Type B pancreatic cell (in vitro differentiated cells): ENCODE measurements at regions not wholly inside any gene's neighbourhood (a gene's known extent, or its start where the extent isn't known, plus 50 kb on each side); places are given as distances from the start of the nearest gene placed in this dataset.

Experiments
- DNase-seq: peaks from one replicate; pipeline ENCODE4 v3.0.0; 2021; ENCODE audit warnings: mixed read lengths; ENCODE audit not compliant: unreplicated experiment; ENCODE audit errors: extremely low spot score
- H3K27ac Mint-ChIP-seq: 2 replicates; pipeline ENCODE4 v1.8.0; 2021; ENCODE audit warnings: mild to moderate bottlenecking, mixed read lengths
- H3K27me3 Mint-ChIP-seq: 2 replicates; pipeline ENCODE4 v1.8.0; 2021; ENCODE audit warnings: mixed read lengths
- H3K36me3 Mint-ChIP-seq: 2 replicates; pipeline ENCODE4 v1.8.0; 2021; ENCODE audit warnings: mixed read lengths
- H3K4me1 Mint-ChIP-seq: one replicate; pipeline ENCODE4 v1.8.0; 2021; ENCODE audit warnings: mixed read lengths; ENCODE audit not compliant: unreplicated experiment
- H3K4me3 Mint-ChIP-seq: 2 replicates; pipeline ENCODE4 v1.8.0; 2021; ENCODE audit warnings: mild to moderate bottlenecking, mixed read lengths
- H3K9me3 Mint-ChIP-seq: 2 replicates; pipeline ENCODE4 v1.8.0; 2021; ENCODE audit warnings: mixed read lengths
- TF ChIP-seq, protein P1 (sequence below): fragments of 200-600 bp; sonication (generic); conservative IDR thresholded peaks from 2 replicates; pipeline ENCODE4 v1.5.0; 2021; ENCODE audit warnings: antibody characterized with exemption, mild to moderate bottlenecking

GRCh38 chr2:133819906-133820305, 251.6 kb upstream of the NCKAP5 start:
- no peak for DNase-seq
- Mint-ChIP-seq H3K9me3 (no peaks in the 10 kb centered on the region), H3K27me3 (no peaks in the 10 kb centered on the region), H3K4me1 (peaks cover 9% of the 10 kb centered on the region), H3K27ac (no peak overlapping the region), H3K36me3 (no peaks in the 10 kb centered on the region), H3K4me3 (no peak overlapping the region)
- TF ChIP-seq, protein P1, sequence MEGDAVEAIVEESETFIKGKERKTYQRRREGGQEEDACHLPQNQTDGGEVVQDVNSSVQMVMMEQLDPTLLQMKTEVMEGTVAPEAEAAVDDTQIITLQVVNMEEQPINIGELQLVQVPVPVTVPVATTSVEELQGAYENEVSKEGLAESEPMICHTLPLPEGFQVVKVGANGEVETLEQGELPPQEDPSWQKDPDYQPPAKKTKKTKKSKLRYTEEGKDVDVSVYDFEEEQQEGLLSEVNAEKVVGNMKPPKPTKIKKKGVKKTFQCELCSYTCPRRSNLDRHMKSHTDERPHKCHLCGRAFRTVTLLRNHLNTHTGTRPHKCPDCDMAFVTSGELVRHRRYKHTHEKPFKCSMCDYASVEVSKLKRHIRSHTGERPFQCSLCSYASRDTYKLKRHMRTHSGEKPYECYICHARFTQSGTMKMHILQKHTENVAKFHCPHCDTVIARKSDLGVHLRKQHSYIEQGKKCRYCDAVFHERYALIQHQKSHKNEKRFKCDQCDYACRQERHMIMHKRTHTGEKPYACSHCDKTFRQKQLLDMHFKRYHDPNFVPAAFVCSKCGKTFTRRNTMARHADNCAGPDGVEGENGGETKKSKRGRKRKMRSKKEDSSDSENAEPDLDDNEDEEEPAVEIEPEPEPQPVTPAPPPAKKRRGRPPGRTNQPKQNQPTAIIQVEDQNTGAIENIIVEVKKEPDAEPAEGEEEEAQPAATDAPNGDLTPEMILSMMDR: no peak

- Mint-ChIP-seq H3K27me3 (no peaks in the 10 kb centered on the region), H3K27ac (no peak overlapping the region), H3K36me3 (no peaks in the 10 kb centered on the region), H3K4me1 (peaks cover 9% of the 10 kb centered on the region), H3K9me3 (no peaks in the 10 kb centered on the region), H3K4me3 (no peak overlapping the region)
- DNase-seq: no peak
- TF ChIP-seq, protein P1: no peak
Observed at GRCh38 chr2:133821107-133821760, 253.0 kb upstream of the NCKAP5 start.

- H3K27ac Mint-ChIP-seq: no peak overlapping the region
- no peak overlapping the region for H3K4me3 Mint-ChIP-seq
- H3K36me3 Mint-ChIP-seq: no peaks in the 10 kb centered on the region
- TF ChIP-seq, protein P1: no peak
- H3K4me1 Mint-ChIP-seq: peaks cover 9% of the 10 kb centered on the region
- H3K27me3 Mint-ChIP-seq: no peaks in the 10 kb centered on the region
- no peak for DNase-seq
- H3K9me3 Mint-ChIP-seq: no peaks in the 10 kb centered on the region
Observed at GRCh38 chr2:133822517-133823225, 254.4 kb upstream of the NCKAP5 start.

DNA sequence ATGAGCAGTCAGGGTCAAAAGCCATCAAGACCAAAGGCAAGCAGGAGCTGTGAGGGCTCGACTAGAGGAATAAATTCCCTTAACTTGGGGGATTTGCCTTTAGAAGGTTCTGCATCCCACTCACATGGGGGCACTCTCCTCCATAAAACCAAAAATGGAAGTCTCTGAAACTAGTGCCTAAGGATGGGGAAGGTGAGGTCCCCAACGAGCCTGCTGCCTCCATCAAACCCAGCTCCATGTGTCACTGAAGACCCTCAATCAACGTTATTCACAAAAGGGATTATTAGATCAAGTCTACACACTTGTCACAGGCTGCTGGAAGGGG, 254.9 kb upstream of the NCKAP5 start:
- Mint-ChIP-seq H3K36me3 (no peaks in the 10 kb centered on the region), H3K4me1 (peaks cover 5% of the 10 kb centered on the region), H3K9me3 (no peaks in the 10 kb centered on the region), H3K4me3 (no peak overlapping the region), H3K27ac (no peak overlapping the region), H3K27me3 (no peaks in the 10 kb centered on the region)
- no peak for DNase-seq
- TF ChIP-seq, protein P1: no peak

- Mint-ChIP-seq H3K27ac (no peak overlapping the region), H3K36me3 (no peaks in the 10 kb centered on the region), H3K4me3 (no peak overlapping the region), H3K27me3 (no peaks in the 10 kb centered on the region), H3K9me3 (no peaks in the 10 kb centered on the region), H3K4me1 (peaks cover 7% of the 10 kb centered on the region)
- no peak for DNase-seq
- TF ChIP-seq, protein P1: no peak
Observed at GRCh38 chr2:133824869-133825268, 256.6 kb upstream of the NCKAP5 start.
